ENCODE measurements at regions not wholly inside any gene's neighbourhood (a gene's known extent, or its start where the extent isn't known, plus 50 kb on each side); places are given as distances from the start of the nearest gene placed in this dataset.

DNA sequence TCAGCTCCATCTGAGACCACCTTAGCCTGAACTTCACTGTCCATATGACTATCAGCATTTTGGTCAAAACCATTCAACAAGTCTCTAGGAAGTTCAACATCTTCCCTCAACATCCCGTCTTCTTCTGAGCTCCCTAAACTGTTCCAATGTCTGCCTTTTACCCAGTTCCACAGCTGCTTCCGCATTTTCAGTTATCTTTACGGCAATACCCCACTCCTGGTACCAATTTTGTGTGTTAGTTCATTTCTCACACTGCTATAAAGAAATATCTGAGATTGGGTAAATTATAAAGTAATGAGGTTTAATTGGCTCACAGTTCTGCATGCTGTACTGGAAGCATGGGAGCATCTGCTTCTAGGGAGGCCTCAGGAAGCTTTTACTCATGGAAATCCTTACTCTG lies 771.2 kb downstream of the SLITRK6 start:
- TF ChIP-seq, protein P1, sequence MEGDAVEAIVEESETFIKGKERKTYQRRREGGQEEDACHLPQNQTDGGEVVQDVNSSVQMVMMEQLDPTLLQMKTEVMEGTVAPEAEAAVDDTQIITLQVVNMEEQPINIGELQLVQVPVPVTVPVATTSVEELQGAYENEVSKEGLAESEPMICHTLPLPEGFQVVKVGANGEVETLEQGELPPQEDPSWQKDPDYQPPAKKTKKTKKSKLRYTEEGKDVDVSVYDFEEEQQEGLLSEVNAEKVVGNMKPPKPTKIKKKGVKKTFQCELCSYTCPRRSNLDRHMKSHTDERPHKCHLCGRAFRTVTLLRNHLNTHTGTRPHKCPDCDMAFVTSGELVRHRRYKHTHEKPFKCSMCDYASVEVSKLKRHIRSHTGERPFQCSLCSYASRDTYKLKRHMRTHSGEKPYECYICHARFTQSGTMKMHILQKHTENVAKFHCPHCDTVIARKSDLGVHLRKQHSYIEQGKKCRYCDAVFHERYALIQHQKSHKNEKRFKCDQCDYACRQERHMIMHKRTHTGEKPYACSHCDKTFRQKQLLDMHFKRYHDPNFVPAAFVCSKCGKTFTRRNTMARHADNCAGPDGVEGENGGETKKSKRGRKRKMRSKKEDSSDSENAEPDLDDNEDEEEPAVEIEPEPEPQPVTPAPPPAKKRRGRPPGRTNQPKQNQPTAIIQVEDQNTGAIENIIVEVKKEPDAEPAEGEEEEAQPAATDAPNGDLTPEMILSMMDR (IDR thresholded peaks at IDR 0.05; ENCODE audit: low read length), result no peak
- no peak for TF ChIP-seq EZH2 (IDR thresholded peaks at IDR 0.05; ENCODE audit: borderline replicate concordance, low read length)
